ENCODE measurements at regions not wholly inside any gene's neighbourhood (a gene's known extent, or its start where the extent isn't known, plus 50 kb on each side); places are given as distances from the start of the nearest gene placed in this dataset.
"Not testable (repeated sequence)": the region's sequence is repeated elsewhere in the genome, so short reads cannot be mapped to it uniquely, and the experiment has no call there.

DNA sequence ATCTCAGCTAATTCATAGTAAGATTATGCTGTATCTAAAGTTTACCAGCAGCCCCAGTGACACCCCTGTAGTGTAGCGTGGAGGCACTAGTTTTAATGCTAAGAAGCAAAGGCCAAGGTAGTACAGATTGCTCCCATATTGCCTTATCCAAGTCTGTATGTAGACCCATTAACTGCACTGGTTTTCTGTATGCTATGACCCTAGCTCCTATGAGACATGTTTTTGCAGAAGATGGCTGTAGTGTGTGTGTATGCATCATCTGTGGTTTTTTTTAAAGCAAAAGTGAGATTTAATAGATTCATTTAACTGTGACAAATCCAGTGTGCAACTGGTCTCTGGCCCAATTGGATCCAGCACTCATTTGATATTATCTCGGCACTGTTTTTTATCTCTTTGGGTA is 86.5 kb downstream of the HAUS1 start:
- Histone ChIP-seq H3K4me2 (no peak overlapping the region), H3K9me2 (replicated peaks; ENCODE audit: insufficient read depth) (no peaks in the 10 kb centered on the region), H3K9me3 (ENCODE audit: low read depth) (no peaks in the 10 kb centered on the region), H3K27ac (no peak overlapping the region), H3K36me3 (replicated peaks; ENCODE audit: insufficient read depth, low read depth) (no peaks in the 10 kb centered on the region), H3K4me3 (no peak overlapping the region), H3K27me3 (no peaks in the 10 kb centered on the region), H4K20me1 (ENCODE audit: insufficient read depth, poor library complexity, severe bottlenecking) (no peaks in the 10 kb centered on the region), H3K79me2 (peaks cover 86% of the 10 kb centered on the region), H3K4me1 (ENCODE audit: insufficient read depth) (no peaks in the 10 kb centered on the region), H2AFZ (no peak overlapping the region)
- WGBS (ENCODE audit: low lambda C conversion rate, missing lambda C conversion rate), result 94% methylated on average over 2 of the region's 2 CpGs
- TF ChIP-seq, protein P1, sequence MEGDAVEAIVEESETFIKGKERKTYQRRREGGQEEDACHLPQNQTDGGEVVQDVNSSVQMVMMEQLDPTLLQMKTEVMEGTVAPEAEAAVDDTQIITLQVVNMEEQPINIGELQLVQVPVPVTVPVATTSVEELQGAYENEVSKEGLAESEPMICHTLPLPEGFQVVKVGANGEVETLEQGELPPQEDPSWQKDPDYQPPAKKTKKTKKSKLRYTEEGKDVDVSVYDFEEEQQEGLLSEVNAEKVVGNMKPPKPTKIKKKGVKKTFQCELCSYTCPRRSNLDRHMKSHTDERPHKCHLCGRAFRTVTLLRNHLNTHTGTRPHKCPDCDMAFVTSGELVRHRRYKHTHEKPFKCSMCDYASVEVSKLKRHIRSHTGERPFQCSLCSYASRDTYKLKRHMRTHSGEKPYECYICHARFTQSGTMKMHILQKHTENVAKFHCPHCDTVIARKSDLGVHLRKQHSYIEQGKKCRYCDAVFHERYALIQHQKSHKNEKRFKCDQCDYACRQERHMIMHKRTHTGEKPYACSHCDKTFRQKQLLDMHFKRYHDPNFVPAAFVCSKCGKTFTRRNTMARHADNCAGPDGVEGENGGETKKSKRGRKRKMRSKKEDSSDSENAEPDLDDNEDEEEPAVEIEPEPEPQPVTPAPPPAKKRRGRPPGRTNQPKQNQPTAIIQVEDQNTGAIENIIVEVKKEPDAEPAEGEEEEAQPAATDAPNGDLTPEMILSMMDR (IDR thresholded peaks at IDR 0.05; ENCODE audit: poor library complexity), result no peak
- no peak for TF ChIP-seq EZH2phosphoT487 (IDR thresholded peaks at IDR 0.05; ENCODE audit: low read depth, severe bottlenecking, unreplicated experiment)
- TF ChIP-seq EZH2 (IDR thresholded peaks at IDR 0.05; ENCODE audit: borderline replicate concordance), result no peak
- DNase-seq (ENCODE audit: low spot score), result no peak

DNA sequence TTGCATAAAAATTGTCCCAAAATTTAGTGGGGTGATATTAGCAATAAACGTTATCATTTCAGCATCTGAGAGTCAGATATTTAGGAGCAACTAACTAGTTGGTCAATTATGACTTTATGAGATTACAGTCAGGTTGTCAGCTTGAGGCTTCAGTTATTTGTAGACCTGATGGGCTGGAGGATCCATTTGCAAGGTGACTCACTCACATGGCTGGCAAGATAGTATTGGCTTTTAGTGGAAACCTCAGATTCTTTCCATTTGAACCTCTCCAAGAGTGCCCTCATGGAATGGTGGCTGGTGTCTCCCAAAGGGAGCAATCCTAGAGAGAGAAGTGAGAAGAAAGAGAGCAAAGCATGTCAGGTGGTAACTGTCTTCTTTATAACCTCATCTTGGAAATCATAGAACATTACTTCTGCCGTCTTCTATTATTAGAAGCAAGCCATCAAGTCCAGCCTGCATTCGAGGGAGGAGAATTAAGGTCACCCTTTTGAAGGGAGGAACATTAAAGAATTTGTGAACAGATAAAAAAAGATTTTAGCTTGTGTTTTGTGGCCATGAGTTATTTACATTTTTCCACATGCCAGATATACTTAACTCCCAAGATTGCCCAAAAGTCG is 92.5 kb downstream of the HAUS1 start:
- H3K4me1 ChIP-seq (ENCODE audit: insufficient read depth), result no peaks in the 10 kb centered on the region
- H3K27me3 ChIP-seq, result no peaks in the 10 kb centered on the region
- no peak overlapping the region for H2AFZ ChIP-seq
- H3K4me3 ChIP-seq, result no peak overlapping the region
- TF ChIP-seq EZH2phosphoT487 (IDR thresholded peaks at IDR 0.05; ENCODE audit: low read depth, severe bottlenecking, unreplicated experiment), result no peak
- no peak for TF ChIP-seq EZH2 (IDR thresholded peaks at IDR 0.05; ENCODE audit: borderline replicate concordance)
- TF ChIP-seq, protein P1 (IDR thresholded peaks at IDR 0.05; ENCODE audit: poor library complexity), result no peak
- WGBS (ENCODE audit: low lambda C conversion rate, missing lambda C conversion rate), result 83% methylated on average over 4 of the region's 4 CpGs
- DNase-seq (ENCODE audit: low spot score), result no peak
- peaks cover 76% of the 10 kb centered on the region for H3K79me2 ChIP-seq
- H3K36me3 ChIP-seq (replicated peaks; ENCODE audit: insufficient read depth, low read depth), result no peaks in the 10 kb centered on the region
- H4K20me1 ChIP-seq (ENCODE audit: insufficient read depth, poor library complexity, severe bottlenecking), result peaks cover 3% of the 10 kb centered on the region
- H3K27ac ChIP-seq, result no peak overlapping the region
- no peak overlapping the region for H3K4me2 ChIP-seq
- H3K9me3 ChIP-seq (ENCODE audit: low read depth), result no peaks in the 10 kb centered on the region
- H3K9me2 ChIP-seq (replicated peaks; ENCODE audit: insufficient read depth), result no peaks in the 10 kb centered on the region

- no peaks in the 10 kb centered on the region for H3K27me3 ChIP-seq
- no peaks in the 10 kb centered on the region for H3K4me1 ChIP-seq (ENCODE audit: insufficient read depth)
- no peak overlapping the region for H2AFZ ChIP-seq
- peak overlapping the region; percentile 16 for H3K27ac ChIP-seq
- H3K36me3 ChIP-seq (replicated peaks; ENCODE audit: insufficient read depth, low read depth), result no peaks in the 10 kb centered on the region
- H3K9me3 ChIP-seq (ENCODE audit: low read depth), result no peaks in the 10 kb centered on the region
- peaks cover 5% of the 10 kb centered on the region for H4K20me1 ChIP-seq (ENCODE audit: insufficient read depth, poor library complexity, severe bottlenecking)
- DNase-seq (ENCODE audit: low spot score), result peak; percentile 19
- 76% methylated on average over 8 of the region's 8 CpGs for WGBS (ENCODE audit: low lambda C conversion rate, missing lambda C conversion rate)
- H3K9me2 ChIP-seq (replicated peaks; ENCODE audit: insufficient read depth), result no peaks in the 10 kb centered on the region
- TF ChIP-seq, protein P1 (IDR thresholded peaks at IDR 0.05; ENCODE audit: poor library complexity), result no peak
- no peak for TF ChIP-seq EZH2phosphoT487 (IDR thresholded peaks at IDR 0.05; ENCODE audit: low read depth, severe bottlenecking, unreplicated experiment)
- TF ChIP-seq EZH2 (IDR thresholded peaks at IDR 0.05; ENCODE audit: borderline replicate concordance), result no peak
- H3K4me2 ChIP-seq, result no peak overlapping the region
- no peak overlapping the region for H3K4me3 ChIP-seq
- peaks cover 76% of the 10 kb centered on the region for H3K79me2 ChIP-seq
These were observed 95.4 kb downstream of the HAUS1 start for GRCh38 chr18:46199515-46200147.

DNA sequence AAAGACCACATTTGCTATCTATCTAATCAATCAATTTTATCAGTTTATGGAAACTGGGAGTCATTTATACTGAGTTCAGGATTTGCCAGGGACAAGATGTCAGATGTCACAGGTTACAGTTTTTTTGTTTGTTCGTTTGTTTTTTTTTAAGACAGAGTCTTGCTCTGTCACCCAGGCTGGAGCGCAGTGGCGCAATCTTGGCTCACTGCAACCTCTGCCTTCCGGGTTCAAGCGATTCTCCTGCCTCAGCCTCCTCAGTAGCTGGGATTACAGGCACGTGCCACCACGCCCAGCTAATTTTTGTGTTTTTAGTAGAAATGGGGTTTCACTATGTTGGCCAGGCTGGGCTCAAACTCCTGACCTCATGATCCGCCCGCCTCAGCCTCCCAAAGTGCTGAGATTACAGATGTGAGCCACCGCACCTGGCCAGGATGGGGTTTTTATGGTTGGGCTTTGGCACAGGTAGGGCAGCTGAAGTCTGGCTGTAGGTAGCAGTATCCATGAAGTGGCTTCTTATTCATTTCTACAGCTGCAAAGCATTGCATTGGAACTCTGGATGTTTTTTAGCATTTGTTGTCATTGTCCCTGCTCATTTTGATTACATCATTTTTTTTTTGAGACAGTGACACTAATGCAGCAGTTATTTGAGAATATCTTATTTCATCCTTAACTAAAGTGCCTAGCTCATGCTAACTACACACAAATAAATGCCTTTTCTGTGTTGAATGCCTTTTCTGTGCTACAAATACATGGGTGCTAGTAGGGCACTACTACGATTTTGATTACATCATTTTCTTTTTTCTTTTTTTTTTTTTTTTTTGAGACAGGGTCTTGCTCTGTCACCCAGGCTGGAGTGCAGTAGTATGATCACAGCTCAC is 96.2 kb downstream of the HAUS1 start:
- Histone ChIP-seq H3K79me2 (peaks cover 72% of the 10 kb centered on the region), H3K27ac (peak overlapping the region; percentile 16)
- not testable (repeated sequence) for H3K9me2 ChIP-seq (replicated peaks; ENCODE audit: insufficient read depth); DNase-seq (ENCODE audit: low spot score); H3K4me1 ChIP-seq (ENCODE audit: insufficient read depth); H3K36me3 ChIP-seq (replicated peaks; ENCODE audit: insufficient read depth, low read depth); H2AFZ ChIP-seq; H3K4me3 ChIP-seq; H3K9me3 ChIP-seq (ENCODE audit: low read depth); H3K27me3 ChIP-seq; H3K4me2 ChIP-seq; H4K20me1 ChIP-seq (ENCODE audit: insufficient read depth, poor library complexity, severe bottlenecking)
- 93% methylated on average over 11 of the region's 11 CpGs for WGBS (ENCODE audit: low lambda C conversion rate, missing lambda C conversion rate)

Measured in hepatocyte (in vitro differentiated cells).